Activated naive CD8-positive, alpha-beta T cell treated with anti-CD3 and anti-CD28 coated beads, Interleukin-2, amount 10 ng/mL, durations not matched to agents 7 days and 5 days (primary cell): ENCODE measurements at regions not wholly inside any gene's neighbourhood (a gene's known extent, or its start where the extent isn't known, plus 50 kb on each side); places are given as distances from the start of the nearest gene placed in this dataset.

Experiments
- ATAC-seq: fragments of 150-1000 bp; cut with Tn5 transposase; one replicate; pipeline ENCODE4 v1.10.0; 2021; ENCODE audit warnings: low read depth, moderate library complexity
- POLR2A ChIA-PET: fragments of 350-600 bp; sonication (Branson Sonifier 250); formaldehyde crosslinking; loops from one replicate; lab custom pipeline; 2021; ENCODE audit warnings: antibody characterized with exemption; lab: Charles Lee
- DNase-seq: peaks from one replicate; pipeline ENCODE4 v3.0.0; 2021
- H3K27ac Mint-ChIP-seq: one replicate; pipeline ENCODE4 v1.8.0; 2022; ENCODE audit warnings: mild to moderate bottlenecking, mixed read lengths
- H3K27me3 Mint-ChIP-seq: one replicate; pipeline ENCODE4 v1.8.0; 2022; ENCODE audit warnings: mild to moderate bottlenecking, moderate library complexity, mixed read lengths
- H3K36me3 Mint-ChIP-seq: one replicate; pipeline ENCODE4 v1.8.0; 2021; ENCODE audit warnings: mild to moderate bottlenecking, mixed read lengths
- H3K4me1 Mint-ChIP-seq: one replicate; pipeline ENCODE4 v1.8.0; 2021; ENCODE audit warnings: mixed read lengths
- H3K4me3 Mint-ChIP-seq: one replicate; pipeline ENCODE4 v1.8.0; 2022; ENCODE audit warnings: mild to moderate bottlenecking, moderate library complexity, mixed read lengths
- H3K9me3 Mint-ChIP-seq: one replicate; pipeline ENCODE4 v1.8.0; 2021; ENCODE audit warnings: mixed read lengths

- POLR2A ChIA-PET: no interaction called here
- Mint-ChIP-seq H3K9me3 (peaks cover 2% of the 10 kb centered on the region), H3K4me1 (no peaks in the 10 kb centered on the region), H3K36me3 (no peaks in the 10 kb centered on the region), H3K4me3 (no peak overlapping the region), H3K27ac (no peak overlapping the region), H3K27me3 (no peaks in the 10 kb centered on the region)
- DNase-seq (no peak), ATAC-seq (no peak)
These were observed 434.7 kb downstream of the C3orf38 start for GRCh38 chr3:88584451-88584850.

- peaks cover 2% of the 10 kb centered on the region for H3K9me3 Mint-ChIP-seq
- H3K4me1 Mint-ChIP-seq: no peaks in the 10 kb centered on the region
- H3K27ac Mint-ChIP-seq: no peak overlapping the region
- H3K36me3 Mint-ChIP-seq: no peaks in the 10 kb centered on the region
- ATAC-seq (no peak), DNase-seq (no peak)
- POLR2A ChIA-PET: no interaction called here
- H3K27me3 Mint-ChIP-seq: no peaks in the 10 kb centered on the region
- no peak overlapping the region for H3K4me3 Mint-ChIP-seq
These were observed 436.4 kb downstream of the C3orf38 start for GRCh38 chr3:88586121-88586640.

- DNase-seq: no peak
- Mint-ChIP-seq H3K27me3 (no peaks in the 10 kb centered on the region), H3K27ac (no peak overlapping the region), H3K36me3 (no peaks in the 10 kb centered on the region), H3K9me3 (peaks cover 2% of the 10 kb centered on the region), H3K4me3 (no peak overlapping the region), H3K4me1 (no peaks in the 10 kb centered on the region)
- ATAC-seq: no peak
- POLR2A ChIA-PET: no interaction called here
These were observed 439.4 kb downstream of the C3orf38 start for GRCh38 chr3:88589138-88589537.

- Mint-ChIP-seq H3K4me3 (no peak overlapping the region), H3K27ac (no peak overlapping the region), H3K36me3 (no peaks in the 10 kb centered on the region), H3K9me3 (peaks cover 6% of the 10 kb centered on the region), H3K27me3 (no peaks in the 10 kb centered on the region), H3K4me1 (no peaks in the 10 kb centered on the region)
- ATAC-seq (no peak), DNase-seq (no peak)
- POLR2A ChIA-PET: no interaction called here
These were observed 445.3 kb downstream of the C3orf38 start for GRCh38 chr3:88595026-88595425.

GRCh38 chr3:88596451-88596850 lies 446.7 kb downstream of the C3orf38 start:
- H3K36me3 Mint-ChIP-seq: no peaks in the 10 kb centered on the region
- no peak overlapping the region for H3K4me3 Mint-ChIP-seq
- DNase-seq (no peak), ATAC-seq (no peak)
- peaks cover 8% of the 10 kb centered on the region for H3K9me3 Mint-ChIP-seq
- H3K4me1 Mint-ChIP-seq: no peaks in the 10 kb centered on the region
- no peaks in the 10 kb centered on the region for H3K27me3 Mint-ChIP-seq
- POLR2A ChIA-PET: no interaction called here
- H3K27ac Mint-ChIP-seq: no peak overlapping the region

- H3K36me3 Mint-ChIP-seq: no peaks in the 10 kb centered on the region
- no peaks in the 10 kb centered on the region for H3K4me1 Mint-ChIP-seq
- H3K9me3 Mint-ChIP-seq: no peaks in the 10 kb centered on the region
- POLR2A ChIA-PET: no interaction called here
- no peak overlapping the region for H3K4me3 Mint-ChIP-seq
- no peaks in the 10 kb centered on the region for H3K27me3 Mint-ChIP-seq
- ATAC-seq: no peak
- no peak for DNase-seq
- H3K27ac Mint-ChIP-seq: no peak overlapping the region
These were observed 461.1 kb downstream of the C3orf38 start for GRCh38 chr3:88610820-88611219.

GRCh38 chr3:88611826-88612326 lies 462.1 kb downstream of the C3orf38 start:
- Mint-ChIP-seq H3K36me3 (no peaks in the 10 kb centered on the region), H3K9me3 (no peaks in the 10 kb centered on the region), H3K27ac (no peak overlapping the region), H3K27me3 (no peaks in the 10 kb centered on the region), H3K4me3 (no peak overlapping the region), H3K4me1 (no peaks in the 10 kb centered on the region)
- ATAC-seq: no peak
- POLR2A ChIA-PET: no interaction called here
- DNase-seq: no peak

GRCh38 chr3:88616413-88616812 lies 466.7 kb downstream of the C3orf38 start:
- Mint-ChIP-seq H3K4me1 (no peaks in the 10 kb centered on the region), H3K27me3 (no peaks in the 10 kb centered on the region), H3K27ac (no peak overlapping the region), H3K36me3 (no peaks in the 10 kb centered on the region), H3K9me3 (no peaks in the 10 kb centered on the region), H3K4me3 (no peak overlapping the region)
- ATAC-seq: no peak
- POLR2A ChIA-PET: no interaction called here
- no peak for DNase-seq

GRCh38 chr3:88617283-88617682 lies 467.5 kb downstream of the C3orf38 start:
- no peak overlapping the region for H3K4me3 Mint-ChIP-seq
- no peaks in the 10 kb centered on the region for H3K27me3 Mint-ChIP-seq
- H3K4me1 Mint-ChIP-seq: no peaks in the 10 kb centered on the region
- ATAC-seq (no peak), DNase-seq (no peak)
- POLR2A ChIA-PET: no interaction called here
- no peaks in the 10 kb centered on the region for H3K9me3 Mint-ChIP-seq
- H3K27ac Mint-ChIP-seq: no peak overlapping the region
- H3K36me3 Mint-ChIP-seq: no peaks in the 10 kb centered on the region

GRCh38 chr3:88618021-88618645 lies 468.4 kb downstream of the C3orf38 start:
- H3K36me3 Mint-ChIP-seq: no peaks in the 10 kb centered on the region
- H3K9me3 Mint-ChIP-seq: no peaks in the 10 kb centered on the region
- H3K27me3 Mint-ChIP-seq: no peaks in the 10 kb centered on the region
- no peak overlapping the region for H3K4me3 Mint-ChIP-seq
- no peaks in the 10 kb centered on the region for H3K4me1 Mint-ChIP-seq
- ATAC-seq: no peak
- no peak overlapping the region for H3K27ac Mint-ChIP-seq
- POLR2A ChIA-PET: no interaction called here
- DNase-seq: no peak

GRCh38 chr3:88621586-88621985 lies 471.8 kb downstream of the C3orf38 start:
- no peak for ATAC-seq

GRCh38 chr3:88623709-88624108 lies 473.9 kb downstream of the C3orf38 start:
- H3K27ac Mint-ChIP-seq: no peak overlapping the region
- POLR2A ChIA-PET: no interaction called here
- no peaks in the 10 kb centered on the region for H3K4me1 Mint-ChIP-seq
- H3K27me3 Mint-ChIP-seq: no peaks in the 10 kb centered on the region
- H3K4me3 Mint-ChIP-seq: no peak overlapping the region
- H3K36me3 Mint-ChIP-seq: no peaks in the 10 kb centered on the region
- no peak for DNase-seq
- no peaks in the 10 kb centered on the region for H3K9me3 Mint-ChIP-seq
- no peak for ATAC-seq

More at GRCh38 chr3:88621586-88621985, 471.8 kb downstream of the C3orf38 start:
- no peak overlapping the region for H3K27ac Mint-ChIP-seq
- H3K4me1 Mint-ChIP-seq: no peaks in the 10 kb centered on the region
- no peaks in the 10 kb centered on the region for H3K36me3 Mint-ChIP-seq
- no peak for DNase-seq
- H3K27me3 Mint-ChIP-seq: no peaks in the 10 kb centered on the region
- no peaks in the 10 kb centered on the region for H3K9me3 Mint-ChIP-seq
- POLR2A ChIA-PET: no interaction called here
- H3K4me3 Mint-ChIP-seq: no peak overlapping the region

- POLR2A ChIA-PET: no interaction called here
- H3K4me1 Mint-ChIP-seq: no peaks in the 10 kb centered on the region
- H3K27me3 Mint-ChIP-seq: no peaks in the 10 kb centered on the region
- H3K9me3 Mint-ChIP-seq: no peaks in the 10 kb centered on the region
- H3K4me3 Mint-ChIP-seq: no peak overlapping the region
- no peaks in the 10 kb centered on the region for H3K36me3 Mint-ChIP-seq
- DNase-seq (no peak), ATAC-seq (no peak)
- no peak overlapping the region for H3K27ac Mint-ChIP-seq
These were observed 476.8 kb downstream of the C3orf38 start for GRCh38 chr3:88626456-88627120.

- no peaks in the 10 kb centered on the region for H3K4me1 Mint-ChIP-seq
- no peaks in the 10 kb centered on the region for H3K27me3 Mint-ChIP-seq
- ATAC-seq (no peak), DNase-seq (no peak)
- no peaks in the 10 kb centered on the region for H3K36me3 Mint-ChIP-seq
- POLR2A ChIA-PET: no interaction called here
- no peak overlapping the region for H3K27ac Mint-ChIP-seq
- no peaks in the 10 kb centered on the region for H3K9me3 Mint-ChIP-seq
- H3K4me3 Mint-ChIP-seq: no peak overlapping the region
These were observed 478.5 kb upstream of the EPHA3 start for GRCh38 chr3:88628901-88629300.
